IPS-18a (cell line): ENCODE measurements at regions not wholly inside any gene's neighbourhood (a gene's known extent, or its start where the extent isn't known, plus 50 kb on each side); places are given as distances from the start of the nearest gene placed in this dataset.

Experiments
- H3K27ac ChIP-seq: one replicate; pipeline ENCODE4 v1.5.1; 2013; ENCODE audit warnings: low read length
- H3K27me3 ChIP-seq: one replicate; pipeline ENCODE4 v1.6.1; 2013; ENCODE audit warnings: mild to moderate bottlenecking, low read length; ENCODE audit not compliant: control insufficient read depth, insufficient read depth
- H3K36me3 ChIP-seq: one replicate; pipeline ENCODE4 v1.6.1; 2013; ENCODE audit warnings: low read depth, low read length; ENCODE audit not compliant: control insufficient read depth
- H3K4me1 ChIP-seq: one replicate; pipeline ENCODE4 v1.6.1; 2013; ENCODE audit warnings: low read depth, low read length; ENCODE audit not compliant: control insufficient read depth
- H3K4me3 ChIP-seq: one replicate; pipeline ENCODE4 v1.5.1; 2013; ENCODE audit warnings: low read length
- H3K9ac ChIP-seq: one replicate; pipeline ENCODE4 v1.6.1; 2013; ENCODE audit warnings: mild to moderate bottlenecking, low read length, moderate library complexity
- H3K9me3 ChIP-seq: one replicate; pipeline ENCODE4 v1.6.1; 2013; ENCODE audit warnings: low read depth, low read length; ENCODE audit not compliant: control insufficient read depth

DNA sequence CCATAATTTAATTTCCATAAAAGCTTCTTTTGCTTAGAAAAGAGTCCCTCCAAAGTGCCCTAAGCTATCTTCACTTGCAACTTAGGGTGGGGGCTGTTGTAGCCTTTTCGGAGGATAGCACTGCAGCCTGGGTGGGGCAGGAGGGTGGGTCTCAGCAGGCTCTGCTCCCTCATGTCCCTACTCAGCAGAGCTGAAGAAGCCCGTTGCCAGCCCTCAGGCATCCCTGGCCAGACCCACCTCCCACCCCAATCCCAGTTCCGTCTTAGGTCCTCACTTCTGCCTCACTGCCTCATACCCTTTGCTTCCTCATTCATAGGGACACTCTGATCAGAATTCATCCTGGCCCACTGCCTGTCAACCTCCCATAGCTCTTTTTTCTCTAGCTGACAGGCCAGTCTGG lies 99.8 kb upstream of the ZMIZ1 start:
- H3K9me3 ChIP-seq: no peaks in the 10 kb centered on the region
- H3K4me1 ChIP-seq: peaks cover 29% of the 10 kb centered on the region
- no peak overlapping the region for H3K27ac ChIP-seq
- H3K36me3 ChIP-seq: no peaks in the 10 kb centered on the region
- H3K4me3 ChIP-seq: no peak overlapping the region
- H3K27me3 ChIP-seq: no peaks in the 10 kb centered on the region
- H3K9ac ChIP-seq: no peak overlapping the region

DNA sequence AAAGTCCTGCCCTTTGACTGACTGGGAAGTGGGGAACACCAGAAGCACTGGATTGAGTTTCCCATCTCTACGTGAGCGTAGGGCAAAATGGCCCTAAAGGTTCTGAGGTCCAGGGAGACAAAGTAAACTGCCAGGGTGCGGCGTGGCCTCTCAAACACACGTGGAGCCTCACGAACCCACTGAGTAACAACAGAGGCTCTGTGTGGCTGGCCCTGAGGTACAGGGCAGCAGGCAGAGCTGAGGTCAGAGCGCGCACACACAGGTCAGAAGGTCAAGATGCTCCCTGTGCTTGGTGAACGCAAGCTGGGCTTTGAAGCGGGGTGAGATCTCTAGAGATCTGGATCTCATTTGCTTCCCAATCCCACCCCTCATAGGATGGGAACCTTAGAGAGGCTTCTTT lies 99.0 kb upstream of the ZMIZ1 start:
- H3K4me3 ChIP-seq: no peak overlapping the region
- no peak overlapping the region for H3K9ac ChIP-seq
- H3K36me3 ChIP-seq: no peaks in the 10 kb centered on the region
- H3K4me1 ChIP-seq: peaks cover 27% of the 10 kb centered on the region
- H3K27me3 ChIP-seq: no peaks in the 10 kb centered on the region
- H3K9me3 ChIP-seq: no peaks in the 10 kb centered on the region
- no peak overlapping the region for H3K27ac ChIP-seq

DNA sequence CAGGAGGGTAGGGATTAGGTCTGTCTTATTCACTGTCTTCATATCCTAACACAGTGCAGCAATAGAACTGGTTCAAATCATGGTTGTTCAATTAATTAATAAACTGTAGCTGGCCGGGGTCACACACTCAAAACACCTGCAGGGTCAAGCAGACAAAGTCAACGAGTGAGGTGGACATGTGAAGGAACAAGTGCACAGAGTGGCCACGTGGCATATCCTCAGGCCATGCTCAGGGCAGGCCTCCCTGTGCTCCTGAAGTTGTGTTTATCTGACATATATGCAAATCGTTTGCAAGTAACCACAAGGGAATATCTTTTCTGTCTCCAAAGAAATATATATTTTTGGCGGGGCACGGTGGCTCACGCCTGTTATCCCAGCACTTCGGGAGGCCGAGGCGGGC lies 98.5 kb upstream of the ZMIZ1 start:
- no peak overlapping the region for H3K9ac ChIP-seq
- no peak overlapping the region for H3K4me3 ChIP-seq
- no peaks in the 10 kb centered on the region for H3K36me3 ChIP-seq
- no peaks in the 10 kb centered on the region for H3K9me3 ChIP-seq
- H3K4me1 ChIP-seq: peaks cover 30% of the 10 kb centered on the region
- no peaks in the 10 kb centered on the region for H3K27me3 ChIP-seq
- no peak overlapping the region for H3K27ac ChIP-seq

DNA sequence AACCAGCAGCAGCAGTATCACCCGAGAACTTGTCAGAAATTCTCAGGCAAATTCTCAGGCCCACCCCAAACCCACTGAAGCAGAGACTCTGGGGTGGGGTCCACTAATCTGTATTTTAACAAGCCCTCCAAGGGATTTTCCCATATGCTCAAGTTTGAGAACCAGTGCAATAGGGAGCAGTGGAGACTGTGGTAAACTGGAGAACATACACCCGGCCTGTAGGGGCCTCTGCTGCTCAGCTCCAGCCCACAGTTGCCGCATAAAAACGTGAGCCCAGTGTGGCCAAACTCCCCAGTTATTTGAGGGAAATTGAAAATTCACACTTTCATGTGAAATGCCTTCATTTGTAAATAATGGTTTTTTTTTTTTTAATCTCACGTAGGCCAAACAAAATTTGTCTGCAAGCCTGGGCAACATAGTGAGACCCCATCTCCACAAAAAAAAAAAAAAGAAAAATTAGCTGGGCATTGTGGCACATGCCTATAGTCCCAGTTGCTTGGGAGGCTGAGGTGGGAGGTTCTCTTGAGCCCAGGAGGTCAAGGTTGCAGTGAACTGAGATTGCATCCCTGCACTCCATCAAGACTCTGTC lies 97.6 kb upstream of the ZMIZ1 start:
- H3K4me3 ChIP-seq: no peak overlapping the region
- H3K36me3 ChIP-seq: no peaks in the 10 kb centered on the region
- no peaks in the 10 kb centered on the region for H3K9me3 ChIP-seq
- no peak overlapping the region for H3K27ac ChIP-seq
- no peaks in the 10 kb centered on the region for H3K27me3 ChIP-seq
- no peak overlapping the region for H3K9ac ChIP-seq
- peaks cover 24% of the 10 kb centered on the region for H3K4me1 ChIP-seq

DNA sequence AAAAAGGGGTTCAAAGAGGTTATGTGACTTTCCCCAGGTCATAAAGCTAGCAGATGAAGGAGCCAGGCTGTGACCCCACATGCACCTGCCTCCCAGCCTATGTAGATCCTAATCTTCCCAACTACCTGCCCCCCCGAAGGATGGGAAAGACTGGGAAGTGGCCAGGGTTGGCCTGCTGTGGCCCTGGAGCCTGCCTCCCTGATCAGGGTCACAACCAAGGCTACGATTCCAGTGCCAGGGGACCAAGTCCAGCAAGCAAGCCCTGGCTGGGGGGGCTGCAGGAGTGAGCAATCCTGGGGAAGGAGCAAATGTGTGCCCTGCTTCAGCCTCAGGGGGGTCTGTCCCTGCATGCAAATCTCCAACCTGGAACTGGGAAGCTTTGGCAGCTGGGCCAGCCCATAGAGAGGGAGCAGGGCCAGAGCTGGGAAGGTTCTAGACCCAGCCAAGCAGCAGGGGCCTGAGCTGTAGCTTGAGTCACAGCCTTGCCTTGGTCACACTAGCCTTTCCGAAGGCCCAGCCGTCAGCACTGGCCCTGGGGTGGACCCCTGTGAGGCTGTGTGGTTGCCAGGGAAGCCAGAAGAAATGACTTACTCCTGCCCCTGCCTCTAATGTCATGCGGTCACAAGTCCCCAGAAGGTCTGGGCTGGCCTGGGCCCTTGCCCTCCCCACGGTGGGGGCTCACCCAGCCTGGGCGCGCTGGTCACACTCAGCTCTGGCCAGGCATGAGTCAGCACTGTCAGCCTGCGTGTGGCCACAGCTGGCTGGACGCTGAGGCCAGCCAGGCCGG lies 96.4 kb upstream of the ZMIZ1 start:
- H3K9ac ChIP-seq: no peak overlapping the region
- no peaks in the 10 kb centered on the region for H3K36me3 ChIP-seq
- no peak overlapping the region for H3K4me3 ChIP-seq
- no peak overlapping the region for H3K27ac ChIP-seq
- H3K9me3 ChIP-seq: no peaks in the 10 kb centered on the region
- H3K4me1 ChIP-seq: peaks cover 24% of the 10 kb centered on the region
- H3K27me3 ChIP-seq: no peaks in the 10 kb centered on the region

DNA sequence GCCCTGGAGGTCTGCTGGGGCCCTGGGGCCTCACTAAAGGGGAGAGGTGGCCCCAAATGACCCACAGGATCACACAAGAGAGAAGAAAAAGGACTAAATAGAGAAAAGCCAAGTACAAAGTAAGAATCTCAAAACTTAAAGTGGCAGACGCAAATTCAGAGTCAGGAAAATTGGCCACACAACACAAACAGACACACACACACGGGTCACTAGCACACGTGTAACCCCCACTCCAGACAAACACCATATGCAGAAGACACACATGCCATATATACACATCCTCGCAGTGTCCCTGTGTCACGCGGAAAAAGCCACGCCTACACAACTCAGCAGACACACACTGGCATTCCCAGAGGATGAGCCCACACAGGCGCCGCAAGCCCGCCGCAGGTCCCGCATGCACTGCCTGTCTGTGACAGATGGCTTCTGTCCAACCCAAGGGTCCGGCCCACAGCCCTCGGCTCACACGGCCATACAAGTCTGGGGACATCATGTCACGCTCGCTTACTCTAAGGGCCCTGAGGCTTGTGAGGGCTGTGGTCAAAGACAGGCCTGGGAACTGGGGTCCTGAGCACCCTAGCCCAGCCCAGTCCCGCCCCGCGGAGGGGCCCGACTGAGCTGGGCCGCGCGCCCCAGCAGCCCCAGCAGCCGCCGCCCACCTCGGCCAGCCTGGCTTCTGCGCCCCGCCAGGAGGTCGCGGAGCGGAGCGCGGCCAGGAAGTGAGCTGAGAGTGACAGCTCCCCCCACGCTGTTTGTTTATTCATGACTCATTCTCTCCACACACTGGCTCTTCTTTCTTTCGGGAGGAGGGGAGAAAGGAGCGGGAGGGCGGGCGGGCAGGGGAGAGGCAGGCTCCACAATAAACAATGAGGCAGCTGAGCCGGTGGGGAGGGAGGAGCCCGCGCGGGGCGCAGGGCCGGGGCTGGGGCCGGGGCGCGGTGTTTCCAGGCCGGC lies 95.5 kb upstream of the ZMIZ1 start:
- H3K4me3 ChIP-seq: peak overlapping the region; percentile 45
- H3K27ac ChIP-seq: no peak overlapping the region
- H3K4me1 ChIP-seq: peaks cover 24% of the 10 kb centered on the region
- H3K27me3 ChIP-seq: no peaks in the 10 kb centered on the region
- H3K36me3 ChIP-seq: no peaks in the 10 kb centered on the region
- H3K9ac ChIP-seq: no peak overlapping the region
- no peaks in the 10 kb centered on the region for H3K9me3 ChIP-seq

DNA sequence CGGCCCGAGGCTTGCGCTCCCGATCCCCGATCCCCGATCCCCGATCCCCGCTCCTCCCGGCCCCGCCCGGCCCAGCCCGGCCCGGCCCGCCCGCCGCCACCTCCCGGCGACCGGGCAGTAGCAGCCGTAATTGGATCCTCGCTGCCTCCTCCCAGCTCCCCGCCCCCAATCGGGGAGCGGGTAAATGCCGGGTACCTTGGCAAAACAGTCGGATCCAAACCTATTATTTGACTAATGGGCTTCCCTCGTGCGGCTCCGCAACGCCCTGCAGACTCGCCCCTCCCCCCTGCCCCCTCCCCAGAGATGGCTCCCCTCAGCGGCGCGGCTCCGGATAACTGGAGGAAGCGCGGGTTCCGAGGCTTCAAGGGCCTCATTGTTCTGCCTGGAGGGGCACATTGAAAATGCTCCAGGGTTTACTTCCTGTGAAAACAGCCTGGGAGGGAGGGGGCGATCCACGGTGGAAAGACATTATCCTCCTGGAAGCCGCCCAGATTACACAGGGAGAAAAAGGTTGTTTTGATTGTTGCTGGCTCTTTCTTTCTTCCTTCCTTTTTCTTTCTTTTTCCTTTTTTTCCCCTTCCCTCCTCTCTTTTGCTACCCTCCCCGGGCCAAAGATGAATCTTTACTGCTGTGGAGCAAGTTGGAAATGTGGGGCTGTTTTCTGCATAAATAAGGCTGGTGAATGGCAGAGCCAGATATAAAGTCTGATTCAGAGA lies 94.7 kb upstream of the ZMIZ1 start:
- H3K4me3 ChIP-seq: peak overlapping the region; percentile 68

DNA sequence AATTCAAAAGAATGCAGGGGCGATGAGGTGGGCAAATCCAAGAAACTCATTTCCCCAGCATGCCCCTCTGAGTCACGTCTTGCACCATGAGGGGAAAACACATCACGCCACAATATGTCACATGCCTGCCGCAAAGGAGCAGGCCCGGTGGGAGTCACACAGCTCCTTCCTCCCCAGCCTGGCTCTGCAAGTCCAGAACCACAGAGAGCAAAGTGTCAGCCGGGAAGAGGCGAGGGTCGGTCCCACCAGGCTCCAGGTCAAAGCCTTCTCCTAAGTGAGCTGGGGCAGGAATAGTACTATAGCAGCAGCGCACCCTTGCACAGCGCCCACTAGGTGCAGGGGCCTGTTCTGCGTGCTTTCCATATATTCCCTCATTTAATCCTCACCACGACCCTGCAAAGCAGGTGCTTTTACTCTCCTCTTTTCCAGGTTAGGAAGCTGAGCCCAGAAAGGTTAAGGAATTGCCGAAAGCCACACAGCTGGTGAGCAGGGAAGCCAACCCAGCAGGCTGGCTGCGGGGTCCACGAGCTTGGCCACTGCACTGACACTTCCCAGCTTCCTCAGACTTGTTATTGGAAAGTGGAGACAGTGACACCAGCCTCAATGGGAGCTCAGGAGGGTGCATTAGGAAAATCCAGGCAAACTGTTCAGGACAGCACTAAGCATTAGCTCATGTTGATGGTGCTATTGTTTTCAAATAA lies 94.0 kb upstream of the ZMIZ1 start:
- Histone ChIP-seq H3K4me3 (peak overlapping the region; percentile 68), H3K9ac (peak overlapping the region; percentile 90), H3K4me1 (peaks cover 24% of the 10 kb centered on the region), H3K36me3 (no peaks in the 10 kb centered on the region), H3K27ac (peak overlapping the region; percentile 94), H3K27me3 (no peaks in the 10 kb centered on the region), H3K9me3 (no peaks in the 10 kb centered on the region)

More for the DNA sequence above, 94.7 kb upstream of the ZMIZ1 start:
- Histone ChIP-seq H3K27ac (peak overlapping the region; percentile 94), H3K9ac (peak overlapping the region; percentile 90), H3K27me3 (no peaks in the 10 kb centered on the region), H3K4me1 (peaks cover 24% of the 10 kb centered on the region), H3K36me3 (no peaks in the 10 kb centered on the region), H3K9me3 (no peaks in the 10 kb centered on the region)

DNA sequence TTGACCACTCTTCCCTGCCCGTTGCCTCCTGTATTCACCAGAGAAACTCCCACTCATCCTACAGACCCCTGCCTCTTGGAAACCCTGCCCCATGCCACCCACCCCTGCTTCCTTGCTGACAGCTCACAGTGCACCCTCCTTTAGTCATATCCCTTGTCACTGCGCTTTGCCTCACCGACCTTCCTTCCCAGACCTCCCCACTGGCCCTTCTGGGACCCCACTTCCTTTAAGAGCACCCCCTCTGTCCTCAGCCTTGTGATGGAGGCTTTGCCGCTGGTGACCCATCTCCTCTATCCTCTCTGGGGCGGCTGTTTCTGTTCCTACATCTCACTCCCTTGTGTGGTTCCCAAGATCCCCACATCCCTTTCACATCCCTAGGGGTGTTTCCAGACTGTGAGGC lies 92.8 kb upstream of the ZMIZ1 start:
- Histone ChIP-seq H3K4me1 (peaks cover 24% of the 10 kb centered on the region), H3K9ac (no peak overlapping the region), H3K27me3 (no peaks in the 10 kb centered on the region), H3K36me3 (no peaks in the 10 kb centered on the region), H3K9me3 (no peaks in the 10 kb centered on the region), H3K4me3 (no peak overlapping the region), H3K27ac (no peak overlapping the region)

DNA sequence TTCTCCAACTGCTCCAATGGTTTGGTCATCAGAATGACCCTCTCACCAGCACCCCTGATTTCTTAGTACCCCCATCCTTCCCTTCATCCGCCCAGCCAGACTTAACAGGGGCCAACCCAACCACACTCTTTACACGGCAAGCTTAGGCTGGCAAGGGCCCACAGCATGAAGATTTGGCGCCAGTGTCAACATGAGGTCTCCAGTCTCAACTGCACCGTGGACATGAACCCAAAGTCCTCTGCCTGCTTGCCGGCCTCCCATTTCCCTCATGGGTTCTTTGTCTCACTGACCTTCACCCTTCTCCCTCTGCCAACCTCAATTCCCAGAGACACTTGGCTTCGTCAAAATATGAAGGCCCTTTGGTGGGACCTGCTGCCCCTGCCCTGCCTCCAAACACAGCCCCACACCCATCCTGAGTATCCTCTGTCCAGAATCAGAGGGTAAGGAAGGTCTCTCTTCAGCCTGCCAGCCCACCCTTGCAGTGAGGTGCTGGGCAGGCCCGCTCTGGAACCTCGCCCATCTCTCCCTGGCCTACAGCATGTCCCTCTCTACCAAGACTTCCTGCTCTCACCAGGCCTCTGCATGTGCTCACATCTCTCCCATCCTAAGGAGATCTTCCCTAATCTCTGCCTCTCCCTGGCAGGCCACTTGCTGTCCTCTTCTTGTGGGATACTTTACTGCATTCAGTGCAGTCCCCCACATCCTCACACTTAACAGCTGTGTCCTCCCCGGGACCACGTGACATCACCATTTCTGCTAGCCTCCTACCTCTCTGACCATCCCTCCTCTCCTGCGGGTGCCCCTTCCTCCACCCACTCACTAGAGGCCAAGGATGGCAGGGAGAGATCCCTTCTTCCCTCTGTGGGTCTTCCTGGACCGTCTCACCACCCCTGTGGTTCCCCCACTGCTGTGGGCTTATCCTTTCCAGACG lies 91.7 kb upstream of the ZMIZ1 start:
- Histone ChIP-seq H3K9ac (no peak overlapping the region), H3K4me1 (peaks cover 25% of the 10 kb centered on the region), H3K27me3 (no peaks in the 10 kb centered on the region)

More for the DNA sequence above, 91.7 kb upstream of the ZMIZ1 start:
- H3K27ac ChIP-seq: no peak overlapping the region
- no peaks in the 10 kb centered on the region for H3K36me3 ChIP-seq
- H3K9me3 ChIP-seq: no peaks in the 10 kb centered on the region
- no peak overlapping the region for H3K4me3 ChIP-seq
